ENCODE measurements at regions not wholly inside any gene's neighbourhood (a gene's known extent, or its start where the extent isn't known, plus 50 kb on each side); places are given as distances from the start of the nearest gene placed in this dataset.
"Not testable (repeated sequence)": the region's sequence is repeated elsewhere in the genome, so short reads cannot be mapped to it uniquely, and the experiment has no call there.

GRCh38 chr13:50167224-50167947 is 152.1 kb downstream of the KCNRG start:
- H3K27me3 ChIP-seq (ENCODE audit: control insufficient read depth, insufficient read depth, low read length): no peaks in the 10 kb centered on the region
- TF ChIP-seq CTCF (IDR thresholded peaks at IDR 0.05; ENCODE audit: insufficient read depth, low read length, severe bottlenecking): no peak
- H3K4me3 ChIP-seq (ENCODE audit: low read depth, low read length): no peak overlapping the region
- FAIRE-seq (no peak), DNase-seq (ENCODE audit: low read depth) (no peak)
- no peaks in the 10 kb centered on the region for H3K36me3 ChIP-seq (ENCODE audit: control insufficient read depth, insufficient read depth, low read length)

- DNase-seq (ENCODE audit: low read depth) (no peak), FAIRE-seq (no peak)
- Histone ChIP-seq H3K4me3 (ENCODE audit: low read depth, low read length) (no peak overlapping the region), H3K27me3 (ENCODE audit: control insufficient read depth, insufficient read depth, low read length) (no peaks in the 10 kb centered on the region), H3K36me3 (ENCODE audit: control insufficient read depth, insufficient read depth, low read length) (no peaks in the 10 kb centered on the region)
- TF ChIP-seq CTCF (IDR thresholded peaks at IDR 0.05; ENCODE audit: insufficient read depth, low read length, severe bottlenecking): no peak
Observed at GRCh38 chr13:50167967-50168366, 152.7 kb downstream of the KCNRG start.

GRCh38 chr13:50168786-50169185 is 153.5 kb downstream of the KCNRG start:
- TF ChIP-seq CTCF (IDR thresholded peaks at IDR 0.05; ENCODE audit: insufficient read depth, low read length, severe bottlenecking): no peak
- Histone ChIP-seq H3K27me3 (ENCODE audit: control insufficient read depth, insufficient read depth, low read length) (no peaks in the 10 kb centered on the region), H3K36me3 (ENCODE audit: control insufficient read depth, insufficient read depth, low read length) (no peaks in the 10 kb centered on the region), H3K4me3 (ENCODE audit: low read depth, low read length) (no peak overlapping the region)
- no peak for FAIRE-seq
- peak; percentile 56 for DNase-seq (ENCODE audit: low read depth)

- no peak for FAIRE-seq
- Histone ChIP-seq H3K27me3 (ENCODE audit: control insufficient read depth, insufficient read depth, low read length) (no peaks in the 10 kb centered on the region), H3K4me3 (ENCODE audit: low read depth, low read length) (no peak overlapping the region), H3K36me3 (ENCODE audit: control insufficient read depth, insufficient read depth, low read length) (no peaks in the 10 kb centered on the region)
- TF ChIP-seq CTCF (IDR thresholded peaks at IDR 0.05; ENCODE audit: insufficient read depth, low read length, severe bottlenecking): peak; percentile 11
- peak; percentile 33 for DNase-seq (ENCODE audit: low read depth)
Observed at GRCh38 chr13:50170447-50171037, 155.3 kb downstream of the KCNRG start.

GRCh38 chr13:50171590-50172282 is 156.5 kb downstream of the KCNRG start:
- no peaks in the 10 kb centered on the region for H3K36me3 ChIP-seq (ENCODE audit: control insufficient read depth, insufficient read depth, low read length)
- TF ChIP-seq CTCF (IDR thresholded peaks at IDR 0.05; ENCODE audit: insufficient read depth, low read length, severe bottlenecking): no peak
- FAIRE-seq (no peak), DNase-seq (ENCODE audit: low read depth) (no peak)
- no peaks in the 10 kb centered on the region for H3K27me3 ChIP-seq (ENCODE audit: control insufficient read depth, insufficient read depth, low read length)
- H3K4me3 ChIP-seq (ENCODE audit: low read depth, low read length): no peak overlapping the region

- not testable (repeated sequence) for DNase-seq (ENCODE audit: low read depth); H3K4me3 ChIP-seq (ENCODE audit: low read depth, low read length); H3K36me3 ChIP-seq (ENCODE audit: control insufficient read depth, insufficient read depth, low read length); FAIRE-seq; H3K27me3 ChIP-seq (ENCODE audit: control insufficient read depth, insufficient read depth, low read length)
Observed at GRCh38 chr13:50173045-50173444, 157.8 kb downstream of the KCNRG start.

Measured in bronchial epithelial cell (primary cell).